Right lobe of liver (tissue), 6 donors: ENCODE measurements at regions not wholly inside any gene's neighbourhood (a gene's known extent, or its start where the extent isn't known, plus 50 kb on each side); places are given as distances from the start of the nearest gene placed in this dataset.

Source experiments
- ATAC-seq, 4 donors: fragments of 200-7000 bp; cut with Tn5 transposase; one replicate each; pipeline ENCODE4 v1.9.1; 2020; ENCODE audit warnings: mild to moderate bottlenecking in 4 of 4, moderate library complexity in 4 of 4
- DNase-seq, 3 donors: peaks; one replicate each; pipeline ENCODE4 v3.0.0-alpha.2; 2020
- H3K27ac ChIP-seq, 3 donors: fragments of 200-600 bp; one replicate each; pipeline ENCODE4 v1.8.0; 2022
- H3K27me3 ChIP-seq, 2 donors: fragments of 200-600 bp; one replicate each; pipeline ENCODE4 v1.8.0; 2022
- H3K36me3 ChIP-seq, 4 donors: fragments of 200-600 bp; sonication (generic) in 1 of 4; one replicate each; pipeline versions ENCODE4 v1.5.1 to v1.8.0; 2017 to 2022; ENCODE audit warnings: control low read depth in 1 of 4
- H3K4me1 ChIP-seq, 4 donors: fragments of 200-600 bp; sonication (generic) in 1 of 4; one replicate each; pipeline versions ENCODE4 v1.5.1 to v1.8.0; 2017 to 2022; ENCODE audit warnings: control low read depth in 1 of 4
- H3K4me3 ChIP-seq, 3 donors: fragments of 200-600 bp; one replicate each; pipeline ENCODE4 v1.8.0; 2022
- H3K9me3 ChIP-seq, 4 donors: fragments of 200-600 bp; sonication (generic) in 1 of 4; one replicate each; pipeline versions ENCODE4 v1.5.1 to v1.8.0; 2017 to 2022; ENCODE audit warnings: control low read depth in 1 of 4
- CTCF ChIP-seq, 4 donors: fragments of 200-600 bp in 3 of 4; fragments of 450-650 bp in 1 of 4; IDR thresholded peaks; one replicate each; pipeline versions ENCODE4 v1.5.1 to v1.8.0; 2016 to 2022; ENCODE audit warnings: antibody characterized with exemption in 4 of 4, mild to moderate bottlenecking in 2 of 4
- POLR2A ChIP-seq: fragments of 450-650 bp; IDR thresholded peaks from one replicate; pipeline ENCODE4 v1.6.1; 2017; ENCODE audit warnings: antibody characterized with exemption, mild to moderate bottlenecking
- WGBS: methylation state at CpG from one replicate; pipeline ENCODE4 v1.1.6; 2018; ENCODE audit warnings: low coverage, low lambda C conversion rate; ENCODE audit not compliant: insufficient coverage; ENCODE audit errors: missing lambda C conversion rate; 5-methylcytosine and 5-hydroxymethylcytosine counted together
- intact Hi-C, 2 donors: fragments of 100-400 bp; cut with DNase I; formaldehyde crosslinking; loops; one replicate each; pipeline versions ENCODE4 v1.11.2 to v1.14.1; 2022
- donor health status: DM: no; HTN: yes; CAD: no.
- donor health status: DM: no; HTN: no; CAD: no.
- donor health status: DM: no; HTN: no; CAD: no.
- donor health status: DM: no; HTN: yes; CAD: no.
- donor health status: DM: no; HTN: yes; CAD: no.

DNA sequence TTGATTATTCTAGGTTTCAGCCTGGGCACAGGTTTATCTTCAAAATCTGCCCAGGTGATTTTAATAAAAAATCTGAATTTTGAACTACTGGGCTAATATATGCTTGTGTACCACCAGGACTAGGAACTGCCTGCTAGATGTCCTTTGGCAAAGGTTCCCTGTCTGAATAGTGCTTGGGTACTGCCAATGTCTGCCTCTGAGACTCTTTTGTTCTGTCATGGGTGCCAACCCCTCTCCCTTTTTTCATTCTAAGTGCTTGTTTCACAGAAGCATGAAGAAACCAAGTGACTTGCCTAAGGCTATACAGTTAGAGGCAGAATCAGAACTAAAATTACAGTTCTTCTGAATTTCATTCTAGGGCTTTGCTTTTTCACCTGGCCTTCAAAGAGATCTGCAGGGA, 106.3 kb upstream of the CACHD1 start:
- no peak for ATAC-seq
- Histone ChIP-seq H3K4me1 (no peaks in the 10 kb centered on the region), H3K9me3 (no peaks in the 10 kb centered on the region), H3K36me3 (no peaks in the 10 kb centered on the region), H3K4me3 (no peak overlapping the region), H3K27ac (no peak overlapping the region), H3K27me3 (no peaks in the 10 kb centered on the region)
- DNase-seq: no peak
- TF ChIP-seq CTCF (IDR thresholded peaks at IDR 0.05) (no peak), POLR2A (no peak)
- intact Hi-C loops: no loop called here

- DNase-seq (no peak), ATAC-seq (no peak)
- Histone ChIP-seq H3K27me3 (no peaks in the 10 kb centered on the region), H3K36me3 (no peaks in the 10 kb centered on the region), H3K4me3 (no peak overlapping the region), H3K9me3 (no peaks in the 10 kb centered on the region), H3K27ac (no peak overlapping the region), H3K4me1 (no peaks in the 10 kb centered on the region)
- WGBS: 63% methylated on average over 1 of the region's 2 CpGs
- TF ChIP-seq CTCF (IDR thresholded peaks at IDR 0.05): no peak
- TF ChIP-seq POLR2A: no peak
- intact Hi-C loops: no loop called here
Measured at GRCh38 chr1:64366821-64367220, 103.1 kb upstream of the CACHD1 start.

DNA sequence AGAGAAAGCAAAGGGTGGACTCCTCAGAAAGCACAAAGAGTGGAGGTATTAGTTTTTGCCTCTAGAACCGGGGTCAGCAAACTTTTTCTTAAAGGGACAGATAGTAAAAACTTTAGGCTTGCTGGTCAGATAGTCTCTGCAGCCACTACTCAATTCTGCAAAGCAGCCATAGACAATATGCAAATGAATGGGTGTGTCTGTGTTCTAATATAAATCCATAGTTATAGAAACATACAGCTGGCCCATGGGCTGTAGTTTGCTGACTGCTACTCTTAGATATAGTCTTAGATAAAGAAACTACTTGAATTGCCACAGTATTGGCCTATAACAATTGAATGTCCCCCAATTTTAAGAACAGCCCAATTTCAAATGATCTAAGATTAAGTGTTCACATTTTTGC, 101.6 kb upstream of the CACHD1 start:
- H3K4me3 ChIP-seq: no peak overlapping the region
- no peaks in the 10 kb centered on the region for H3K27me3 ChIP-seq
- intact Hi-C loops: no loop called here
- no peaks in the 10 kb centered on the region for H3K4me1 ChIP-seq
- ATAC-seq (no peak), DNase-seq (no peak)
- H3K9me3 ChIP-seq: no peaks in the 10 kb centered on the region
- no peaks in the 10 kb centered on the region for H3K36me3 ChIP-seq
- H3K27ac ChIP-seq: no peak overlapping the region
- 60% methylated on average over 1 of the region's 1 CpG for WGBS
- TF ChIP-seq CTCF (IDR thresholded peaks at IDR 0.05): no peak

GRCh38 chr1:64378826-64379225, 91.1 kb upstream of the CACHD1 start:
- no peak for TF ChIP-seq POLR2A
- TF ChIP-seq CTCF (IDR thresholded peaks at IDR 0.05): peak; percentile 21 to 58 (median 55)
- H3K4me1 ChIP-seq: no peaks in the 10 kb centered on the region
- 59% methylated on average over 7 of the region's 7 CpGs for WGBS
- no peaks in the 10 kb centered on the region for H3K36me3 ChIP-seq
- intact Hi-C loops: loop anchor here in 1 of 2 donors (10.0 kb wide), 1 partner anchor 296 kb away; no protein-coding TSS in a partner anchor
- DNase-seq (no peak), ATAC-seq (peak; percentile 18 to 70 (median 44))
- no peaks in the 10 kb centered on the region for H3K9me3 ChIP-seq
- H3K27me3 ChIP-seq: no peaks in the 10 kb centered on the region
- H3K4me3 ChIP-seq: no peak overlapping the region
- no peak overlapping the region for H3K27ac ChIP-seq
